B cell (primary cell): ENCODE measurements at regions not wholly inside any gene's neighbourhood (a gene's known extent, or its start where the extent isn't known, plus 50 kb on each side); places are given as distances from the start of the nearest gene placed in this dataset.

Experiments used
- ATAC-seq: fragments of 200-7000 bp; cut with Tn5 transposase; one replicate; pipeline ENCODE4 v1.10.0; 2021; ENCODE audit warnings: low read depth, mild to moderate bottlenecking, moderate number of reproducible peaks, moderate library complexity
- CTCF ChIA-PET: fragments of 350-600 bp; sonication (Branson Sonifier 250); formaldehyde crosslinking; loops from one replicate; lab custom pipeline; 2021; ENCODE audit warnings: antibody characterized with exemption, inconsistent platforms; lab: Charles Lee
- POLR2A ChIA-PET: fragments of 350-600 bp; sonication (Branson Sonifier 250); formaldehyde crosslinking; loops from one replicate; lab custom pipeline; 2021; ENCODE audit warnings: antibody characterized with exemption; lab: Charles Lee
- DNase-seq: peaks from one replicate; pipeline ENCODE4 v3.0.0; 2013
- H2AFZ ChIP-seq: 2 replicates; pipeline ENCODE4 v1.6.1; 2012; ENCODE audit warnings: mild to moderate bottlenecking, low read depth, low read length; ENCODE audit not compliant: insufficient read depth, poor library complexity, severe bottlenecking
- H3K27ac ChIP-seq, 2 donors: 1 replicate in 1 of 2; 2 replicates in 1 of 2; pipeline ENCODE4 v1.5.1; 2012 to 2013; ENCODE audit warnings: low read length in 2 of 2, mild to moderate bottlenecking in 2 of 2, moderate library complexity in 1 of 2
- H3K27me3 ChIP-seq, 4 experiments: fragments of 200-600 bp in 1 of 4; sonication (generic) in 1 of 4; replicated peaks in 1 of 4; 1 replicate in 2 of 4; 2 replicates in 2 of 4; pipeline versions ENCODE4 v1.6.1 to v1.7.0; 2013 to 2016; ENCODE audit warnings: low read length in 3 of 4, mild to moderate bottlenecking in 2 of 4, mixed read lengths in 1 of 4, moderate library complexity in 1 of 4; ENCODE audit not compliant: insufficient read depth in 4 of 4, control insufficient read depth in 3 of 4; ENCODE audit errors: control extremely low read depth in 1 of 4
- H3K36me3 ChIP-seq, 2 experiments: replicated peaks in 1 of 2; 1 replicate in 1 of 2; 2 replicates in 1 of 2; pipeline versions ENCODE4 v1.6.1 to v1.7.1; 2013; ENCODE audit warnings: low read length in 1 of 2; ENCODE audit not compliant: insufficient read depth in 2 of 2, control insufficient read depth in 1 of 2; ENCODE audit errors: control extremely low read depth in 1 of 2, extremely low read depth in 1 of 2
- H3K4me1 ChIP-seq, 2 donors: fragments of 200-600 bp in 1 of 2; sonication (generic) in 1 of 2; 1 replicate in 1 of 2; 2 replicates in 1 of 2; pipeline versions ENCODE4 v1.5.1 to v1.6.1; 2013 to 2017; ENCODE audit warnings: low read length in 2 of 2; ENCODE audit not compliant: control insufficient read depth in 2 of 2, insufficient read depth in 2 of 2
- H3K4me2 ChIP-seq: replicated peaks from 2 replicates; pipeline ENCODE3; 2012; ENCODE audit warnings: mild to moderate bottlenecking, low read depth, low read length; ENCODE audit not compliant: poor library complexity, severe bottlenecking
- H3K4me3 ChIP-seq, 5 experiments: fragments of 200-600 bp in 1 of 5; sonication (generic) in 1 of 5; 1 replicate in 3 of 5; 2 replicates in 2 of 5; pipeline versions ENCODE4 v1.5.1 to v1.7.0; 2011 to 2016; ENCODE audit warnings: low read length in 4 of 5, mild to moderate bottlenecking in 4 of 5, low read depth in 2 of 5, control low read depth in 1 of 5, moderate library complexity in 1 of 5; ENCODE audit not compliant: insufficient read depth in 1 of 5; ENCODE audit errors: control extremely low read depth in 1 of 5, extremely low read depth in 1 of 5
- H3K79me2 ChIP-seq: fragments of 200-600 bp; sonication (generic); one replicate; pipeline ENCODE4 v1.6.0; 2016; ENCODE audit warnings: low read length; ENCODE audit not compliant: control insufficient read depth, insufficient read depth
- H3K9ac ChIP-seq: fragments of 200-600 bp; sonication (generic); 2 replicates; pipeline ENCODE4 v1.6.1; 2017; ENCODE audit warnings: mild to moderate bottlenecking, low read length, moderate library complexity
- H3K9me3 ChIP-seq, 3 donors: one replicate each; pipeline versions ENCODE4 v1.6.1 to v1.7.1; 2013; ENCODE audit warnings: low read length in 2 of 3; ENCODE audit not compliant: control insufficient read depth in 2 of 3, insufficient read depth in 1 of 3; ENCODE audit errors: control extremely low read depth in 1 of 3
- H4K20me1 ChIP-seq: 2 replicates; pipeline ENCODE4 v1.6.0; 2012; ENCODE audit warnings: mild to moderate bottlenecking, low read length; ENCODE audit not compliant: insufficient read depth, control insufficient read depth, poor library complexity, severe bottlenecking
- H3K27ac Mint-ChIP-seq: one replicate; pipeline ENCODE4 v1.8.0; 2021; ENCODE audit warnings: mixed read lengths
- H3K27me3 Mint-ChIP-seq: one replicate; pipeline ENCODE4 v1.8.0; 2021; ENCODE audit warnings: mixed read lengths
- H3K4me1 Mint-ChIP-seq: one replicate; pipeline ENCODE4 v1.8.0; 2021; ENCODE audit warnings: mixed read lengths
- H3K4me3 Mint-ChIP-seq: one replicate; pipeline ENCODE4 v1.8.0; 2021; ENCODE audit warnings: mixed read lengths
- H3K9me3 Mint-ChIP-seq: one replicate; pipeline ENCODE4 v1.8.0; 2022; ENCODE audit warnings: mixed read lengths; ENCODE audit not compliant: insufficient read depth
- EZH2 ChIP-seq: IDR thresholded peaks from 2 replicates; pipeline ENCODE4 v1.6.1; 2012; ENCODE audit warnings: borderline replicate concordance, low read depth, mild to moderate bottlenecking, moderate library complexity, low read length; ENCODE audit not compliant: insufficient read depth, poor library complexity, severe bottlenecking
- WGBS: methylation state at CpG from one replicate; pipeline ENCODE4 v1.1.5; 2013; ENCODE audit warnings: missing lambda C conversion rate; ENCODE audit not compliant: insufficient coverage; 5-methylcytosine and 5-hydroxymethylcytosine counted together
- intact Hi-C: fragments of 100-400 bp; cut with micrococcal nuclease; formaldehyde crosslinking; loops from one replicate; pipeline ENCODE4 v1.10.0; 2022
- TF ChIP-seq, protein P1 (sequence below): fragments of 200-600 bp; IDR thresholded peaks from one replicate; pipeline ENCODE4 v1.8.0; 2022; ENCODE audit warnings: antibody characterized with exemption, mild to moderate bottlenecking

- TF ChIP-seq EZH2, result no peak
- TF ChIP-seq, protein P1, sequence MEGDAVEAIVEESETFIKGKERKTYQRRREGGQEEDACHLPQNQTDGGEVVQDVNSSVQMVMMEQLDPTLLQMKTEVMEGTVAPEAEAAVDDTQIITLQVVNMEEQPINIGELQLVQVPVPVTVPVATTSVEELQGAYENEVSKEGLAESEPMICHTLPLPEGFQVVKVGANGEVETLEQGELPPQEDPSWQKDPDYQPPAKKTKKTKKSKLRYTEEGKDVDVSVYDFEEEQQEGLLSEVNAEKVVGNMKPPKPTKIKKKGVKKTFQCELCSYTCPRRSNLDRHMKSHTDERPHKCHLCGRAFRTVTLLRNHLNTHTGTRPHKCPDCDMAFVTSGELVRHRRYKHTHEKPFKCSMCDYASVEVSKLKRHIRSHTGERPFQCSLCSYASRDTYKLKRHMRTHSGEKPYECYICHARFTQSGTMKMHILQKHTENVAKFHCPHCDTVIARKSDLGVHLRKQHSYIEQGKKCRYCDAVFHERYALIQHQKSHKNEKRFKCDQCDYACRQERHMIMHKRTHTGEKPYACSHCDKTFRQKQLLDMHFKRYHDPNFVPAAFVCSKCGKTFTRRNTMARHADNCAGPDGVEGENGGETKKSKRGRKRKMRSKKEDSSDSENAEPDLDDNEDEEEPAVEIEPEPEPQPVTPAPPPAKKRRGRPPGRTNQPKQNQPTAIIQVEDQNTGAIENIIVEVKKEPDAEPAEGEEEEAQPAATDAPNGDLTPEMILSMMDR, result no peak
- Mint-ChIP-seq H3K27ac (no peak overlapping the region), H3K4me1 (no peaks in the 10 kb centered on the region), H3K4me3 (no peak overlapping the region), H3K27me3 (no peaks in the 10 kb centered on the region), H3K9me3 (no peaks in the 10 kb centered on the region)
- no peak overlapping the region for H3K27ac ChIP-seq
- no peak for DNase-seq
- intact Hi-C loops, result no loop called here
- ChIA-PET CTCF (no interaction called here), POLR2A (no interaction called here)
- no CpG with 5 or more reads among the region's 2 CpGs for WGBS
- no peak overlapping the region for H3K9ac ChIP-seq
- no peak overlapping the region for H2AFZ ChIP-seq
- no peak overlapping the region for H3K4me2 ChIP-seq
- no peak for ATAC-seq
- no peaks in the 10 kb centered on the region for H3K4me1 ChIP-seq
- no peaks in the 10 kb centered on the region for H3K36me3 ChIP-seq
- no peaks in the 10 kb centered on the region for H3K27me3 ChIP-seq
- H3K9me3 ChIP-seq, result peaks cover 0 to 7% (median 0%) of the 10 kb centered on the region in 3 donors
- H3K79me2 ChIP-seq, result no peaks in the 10 kb centered on the region
- no peak overlapping the region for H3K4me3 ChIP-seq
- no peaks in the 10 kb centered on the region for H4K20me1 ChIP-seq
Observed at GRCh38 chr13:86429756-86430155, 630.5 kb upstream of the SLITRK6 start.

GRCh38 chr13:86438034-86438433 is 638.8 kb upstream of the SLITRK6 start:
- CTCF ChIA-PET, result no interaction called here
- Mint-ChIP-seq H3K27ac (no peak overlapping the region), H3K4me1 (no peaks in the 10 kb centered on the region), H3K4me3 (no peak overlapping the region), H3K27me3 (no peaks in the 10 kb centered on the region), H3K9me3 (no peaks in the 10 kb centered on the region)
- Histone ChIP-seq H3K4me3 (no peak overlapping the region), H3K9me3 (peaks cover 0 to 8% (median 0%) of the 10 kb centered on the region in 3 donors), H3K27me3 (no peaks in the 10 kb centered on the region), H3K9ac (no peak overlapping the region), H3K79me2 (no peaks in the 10 kb centered on the region), H3K36me3 (no peaks in the 10 kb centered on the region), H3K4me1 (no peaks in the 10 kb centered on the region), H4K20me1 (no peaks in the 10 kb centered on the region), H2AFZ (no peak overlapping the region), H3K4me2 (no peak overlapping the region), H3K27ac (no peak overlapping the region)
- ATAC-seq, result no peak
- intact Hi-C loops, result no loop called here
- WGBS, result no CpG with 5 or more reads among the region's 1 CpG
- POLR2A ChIA-PET, result no interaction called here
- no peak for DNase-seq
- TF ChIP-seq, protein P1, result no peak
- TF ChIP-seq EZH2, result no peak
